22Rv1 (cell line): ENCODE measurements at regions not wholly inside any gene's neighbourhood (a gene's known extent, or its start where the extent isn't known, plus 50 kb on each side); places are given as distances from the start of the nearest gene placed in this dataset.

Experiments used
- CTCF ChIP-seq: fragments of 450-650 bp; IDR thresholded peaks from 2 replicates; pipeline ENCODE4 v1.5.1; 2017; ENCODE audit warnings: mild to moderate bottlenecking
- ZFX ChIP-seq: fragments of 450-650 bp; IDR thresholded peaks from 2 replicates; pipeline ENCODE4 v1.6.1; 2017; ENCODE audit warnings: antibody characterized with exemption, borderline replicate concordance

- TF ChIP-seq CTCF: no peak
- no peak for TF ChIP-seq ZFX
Observed at GRCh38 chr2:176781570-176782217, 430.9 kb upstream of the HNRNPA3 start.
